CD4-positive, alpha-beta memory T cell (primary cell): ENCODE measurements at regions not wholly inside any gene's neighbourhood (a gene's known extent, or its start where the extent isn't known, plus 50 kb on each side); places are given as distances from the start of the nearest gene placed in this dataset.
A peak's percentile ranks its signal among the peaks of the same experiment; 100 is the strongest.
"Not testable (repeated sequence)": the region's sequence is repeated elsewhere in the genome, so short reads cannot be mapped to it uniquely, and the experiment has no call there.

Source experiments
- CTCF ChIA-PET: fragments of 350-600 bp; sonication (Branson Sonifier 250); formaldehyde crosslinking; loops from one replicate; lab custom pipeline; 2021; ENCODE audit warnings: inconsistent platforms; ENCODE audit not compliant: partially characterized antibody; lab: Charles Lee
- POLR2A ChIA-PET: fragments of 350-600 bp; sonication (Branson Sonifier 250); formaldehyde crosslinking; loops from one replicate; lab custom pipeline; 2021; ENCODE audit not compliant: partially characterized antibody; lab: Charles Lee
- DNase-seq, 5 donors: peaks; one replicate each; pipeline versions ENCODE4 v3.0.0 to v3.0.0-alpha.2; 2020 to 2022; ENCODE audit warnings: mixed read lengths in 1 of 5
- H3K27ac ChIP-seq: one replicate; pipeline ENCODE4 v1.7.0; 2013; ENCODE audit warnings: low read depth, low read length
- H3K27me3 ChIP-seq: 2 replicates; pipeline ENCODE4 v1.7.0; 2013; ENCODE audit warnings: mild to moderate bottlenecking, low read length, moderate library complexity; ENCODE audit not compliant: insufficient read depth
- H3K36me3 ChIP-seq: 2 replicates; pipeline ENCODE4 v1.7.0; 2013; ENCODE audit warnings: mild to moderate bottlenecking, low read length, moderate library complexity; ENCODE audit not compliant: insufficient read depth
- H3K4me1 ChIP-seq: 2 replicates; pipeline ENCODE4 v1.7.0; 2013; ENCODE audit warnings: mild to moderate bottlenecking, low read length, moderate library complexity; ENCODE audit not compliant: insufficient read depth
- H3K4me3 ChIP-seq, 2 donors: one replicate each; pipeline ENCODE4 v1.7.0; 2013; ENCODE audit warnings: low read length in 2 of 2, mild to moderate bottlenecking in 1 of 2
- H3K9me3 ChIP-seq, 2 donors: one replicate each; pipeline ENCODE4 v1.7.0; 2013; ENCODE audit warnings: low read length in 2 of 2, control low read depth in 1 of 2; ENCODE audit not compliant: control insufficient read depth in 1 of 2
- H3K27ac Mint-ChIP-seq, 7 donors: one replicate each; pipeline ENCODE4 v1.8.0; 2020 to 2021; ENCODE audit warnings: mixed read lengths in 7 of 7, mild to moderate bottlenecking in 6 of 7, inconsistent platforms in 3 of 7, moderate library complexity in 3 of 7
- H3K27me3 Mint-ChIP-seq, 2 donors: one replicate each; pipeline ENCODE4 v1.8.0; 2020 to 2021; ENCODE audit warnings: mixed read lengths in 2 of 2
- H3K36me3 Mint-ChIP-seq, 2 donors: one replicate each; pipeline ENCODE4 v1.8.0; 2020 to 2021; ENCODE audit warnings: mixed read lengths in 2 of 2, inconsistent platforms in 1 of 2, mild to moderate bottlenecking in 1 of 2
- H3K4me1 Mint-ChIP-seq, 4 donors: one replicate each; pipeline ENCODE4 v1.8.0; 2020 to 2021; ENCODE audit warnings: mixed read lengths in 4 of 4, mild to moderate bottlenecking in 1 of 4
- H3K4me3 Mint-ChIP-seq, 8 donors: one replicate each; pipeline ENCODE4 v1.8.0; 2020 to 2021; ENCODE audit warnings: mixed read lengths in 8 of 8, mild to moderate bottlenecking in 7 of 8, moderate library complexity in 6 of 8, inconsistent platforms in 3 of 8
- H3K9me3 Mint-ChIP-seq, 8 donors: one replicate each; pipeline ENCODE4 v1.8.0; 2020 to 2021; ENCODE audit warnings: mixed read lengths in 8 of 8, mild to moderate bottlenecking in 5 of 8, inconsistent platforms in 3 of 8, moderate library complexity in 1 of 8
- intact Hi-C: fragments of 100-400 bp; cut with micrococcal nuclease; formaldehyde crosslinking; loops from one replicate; pipeline ENCODE4 v1.15.1; 2023

- no peak overlapping the region for H3K4me3 ChIP-seq
- CTCF ChIA-PET: no interaction called here
- Mint-ChIP-seq H3K4me3 (peak overlapping the region in 1 of 8 donors; percentile 37), H3K36me3 (no peaks in the 10 kb centered on the region), H3K9me3 (peaks cover 0 to 35% (median 10%) of the 10 kb centered on the region in 8 donors), H3K27me3 (peaks cover 0 to 2% of the 10 kb centered on the region in 2 donors), H3K4me1 (no peaks in the 10 kb centered on the region), H3K27ac (no peak overlapping the region)
- H3K27me3 ChIP-seq: no peaks in the 10 kb centered on the region
- H3K36me3 ChIP-seq: no peaks in the 10 kb centered on the region
- intact Hi-C loops: no loop called here
- no peak overlapping the region for H3K27ac ChIP-seq
- POLR2A ChIA-PET: no interaction called here
- no peaks in the 10 kb centered on the region for H3K9me3 ChIP-seq
- no peak for DNase-seq
- H3K4me1 ChIP-seq: no peaks in the 10 kb centered on the region
Measured at GRCh38 chr4:158356301-158356700, 146.0 kb downstream of the TMEM144 start.

GRCh38 chr4:158367932-158368441 is 153.7 kb upstream of the RXFP1 start:
- Mint-ChIP-seq H3K9me3 (peaks cover 3 to 28% (median 22%) of the 10 kb centered on the region in 8 donors), H3K4me3 (peak overlapping the region in 1 of 8 donors; percentile 52)
- H3K27ac ChIP-seq, H3K4me1 Mint-ChIP-seq, CTCF ChIA-PET, H3K27me3 Mint-ChIP-seq, H3K36me3 ChIP-seq, H3K27me3 ChIP-seq, intact Hi-C loops, H3K4me3 ChIP-seq, DNase-seq, H3K36me3 Mint-ChIP-seq, H3K27ac Mint-ChIP-seq, H3K4me1 ChIP-seq, H3K9me3 ChIP-seq, POLR2A ChIA-PET: not testable (repeated sequence)

GRCh38 chr4:158371158-158371557 is 150.5 kb upstream of the RXFP1 start:
- no peak for DNase-seq
- no peaks in the 10 kb centered on the region for H3K9me3 ChIP-seq
- CTCF ChIA-PET: no interaction called here
- Mint-ChIP-seq H3K4me3 (no peak overlapping the region), H3K27me3 (peaks cover 0 to 1% of the 10 kb centered on the region in 2 donors), H3K4me1 (no peaks in the 10 kb centered on the region), H3K27ac (no peak overlapping the region), H3K36me3 (no peaks in the 10 kb centered on the region), H3K9me3 (peaks cover 0 to 10% (median 7%) of the 10 kb centered on the region in 8 donors)
- H3K4me3 ChIP-seq: no peak overlapping the region
- H3K27me3 ChIP-seq: no peaks in the 10 kb centered on the region
- H3K4me1 ChIP-seq: no peaks in the 10 kb centered on the region
- intact Hi-C loops: no loop called here
- POLR2A ChIA-PET: no interaction called here
- no peak overlapping the region for H3K27ac ChIP-seq
- no peaks in the 10 kb centered on the region for H3K36me3 ChIP-seq

GRCh38 chr4:158374318-158374717 is 147.4 kb upstream of the RXFP1 start:
- no peaks in the 10 kb centered on the region for H3K36me3 ChIP-seq
- intact Hi-C loops: no loop called here
- no peaks in the 10 kb centered on the region for H3K4me1 ChIP-seq
- CTCF ChIA-PET: no interaction called here
- H3K27me3 ChIP-seq: no peaks in the 10 kb centered on the region
- no peak overlapping the region for H3K27ac ChIP-seq
- Mint-ChIP-seq H3K36me3 (no peaks in the 10 kb centered on the region), H3K4me1 (no peaks in the 10 kb centered on the region), H3K9me3 (peaks cover 0 to 8% (median 0%) of the 10 kb centered on the region in 8 donors), H3K27ac (no peak overlapping the region), H3K27me3 (peaks cover 0 to 1% of the 10 kb centered on the region in 2 donors), H3K4me3 (no peak overlapping the region)
- DNase-seq: no peak
- POLR2A ChIA-PET: no interaction called here
- H3K4me3 ChIP-seq: no peak overlapping the region
- no peaks in the 10 kb centered on the region for H3K9me3 ChIP-seq

- DNase-seq: no peak
- POLR2A ChIA-PET: no interaction called here
- Mint-ChIP-seq H3K27me3 (peaks cover 0 to 2% of the 10 kb centered on the region in 2 donors), H3K36me3 (no peaks in the 10 kb centered on the region), H3K4me3 (no peak overlapping the region), H3K4me1 (no peaks in the 10 kb centered on the region), H3K27ac (no peak overlapping the region), H3K9me3 (peaks cover 0 to under 1% (median 0%) of the 10 kb centered on the region in 8 donors)
- Histone ChIP-seq H3K27ac (no peak overlapping the region), H3K4me1 (no peaks in the 10 kb centered on the region), H3K9me3 (no peaks in the 10 kb centered on the region), H3K27me3 (no peaks in the 10 kb centered on the region), H3K4me3 (no peak overlapping the region), H3K36me3 (no peaks in the 10 kb centered on the region)
- CTCF ChIA-PET: no interaction called here
- intact Hi-C loops: no loop called here
Measured at GRCh38 chr4:158376106-158376840, 145.4 kb upstream of the RXFP1 start.

- Mint-ChIP-seq H3K4me1 (no peaks in the 10 kb centered on the region), H3K9me3 (peaks cover 0 to 3% (median 0%) of the 10 kb centered on the region in 8 donors), H3K4me3 (no peak overlapping the region), H3K36me3 (no peaks in the 10 kb centered on the region), H3K27me3 (peaks cover 0 to 2% of the 10 kb centered on the region in 2 donors), H3K27ac (no peak overlapping the region)
- ChIA-PET POLR2A (no interaction called here), CTCF (no interaction called here)
- intact Hi-C loops: no loop called here
- Histone ChIP-seq H3K4me1 (no peaks in the 10 kb centered on the region), H3K9me3 (no peaks in the 10 kb centered on the region), H3K27ac (no peak overlapping the region), H3K4me3 (no peak overlapping the region), H3K27me3 (no peaks in the 10 kb centered on the region), H3K36me3 (no peaks in the 10 kb centered on the region)
- DNase-seq: no peak
Measured at GRCh38 chr4:158384414-158384813, 137.3 kb upstream of the RXFP1 start.

- intact Hi-C loops: no loop called here
- H3K4me1 ChIP-seq: no peaks in the 10 kb centered on the region
- Mint-ChIP-seq H3K9me3 (peaks cover 0 to 3% (median 0%) of the 10 kb centered on the region in 8 donors), H3K27ac (no peak overlapping the region), H3K4me3 (no peak overlapping the region), H3K27me3 (no peaks in the 10 kb centered on the region), H3K4me1 (no peaks in the 10 kb centered on the region), H3K36me3 (no peaks in the 10 kb centered on the region)
- H3K27ac ChIP-seq: no peak overlapping the region
- POLR2A ChIA-PET: no interaction called here
- no peaks in the 10 kb centered on the region for H3K9me3 ChIP-seq
- no peak for DNase-seq
- H3K36me3 ChIP-seq: no peaks in the 10 kb centered on the region
- no peak overlapping the region for H3K4me3 ChIP-seq
- CTCF ChIA-PET: no interaction called here
- H3K27me3 ChIP-seq: no peaks in the 10 kb centered on the region
Measured at GRCh38 chr4:158395343-158395742, 126.3 kb upstream of the RXFP1 start.
